IPS-15b (cell line): ENCODE measurements at regions not wholly inside any gene's neighbourhood (a gene's known extent, or its start where the extent isn't known, plus 50 kb on each side); places are given as distances from the start of the nearest gene placed in this dataset.

Experiments used
- H3K27me3 ChIP-seq: one replicate; pipeline ENCODE4 v1.6.1; 2013; ENCODE audit warnings: low read length; ENCODE audit not compliant: control insufficient read depth, insufficient read depth
- H3K36me3 ChIP-seq: one replicate; pipeline ENCODE4 v1.6.1; 2013; ENCODE audit warnings: low read length; ENCODE audit not compliant: control insufficient read depth, insufficient read depth
- H3K4me1 ChIP-seq: one replicate; pipeline ENCODE4 v1.6.1; 2013; ENCODE audit warnings: mild to moderate bottlenecking, low read length; ENCODE audit not compliant: control insufficient read depth, insufficient read depth
- H3K4me3 ChIP-seq: one replicate; pipeline ENCODE4 v1.5.1; 2013; ENCODE audit warnings: low read depth, low read length
- H3K9ac ChIP-seq: one replicate; pipeline ENCODE4 v1.6.1; 2013; ENCODE audit warnings: low read depth, mild to moderate bottlenecking, low read length
- H3K9me3 ChIP-seq: one replicate; pipeline ENCODE4 v1.6.1; 2013; ENCODE audit warnings: mild to moderate bottlenecking, low read length; ENCODE audit not compliant: control insufficient read depth, insufficient read depth

GRCh38 chr1:75668813-75669212, 55.7 kb upstream of the ACADM start:
- Histone ChIP-seq H3K27me3 (no peaks in the 10 kb centered on the region), H3K36me3 (peaks cover 3% of the 10 kb centered on the region), H3K4me1 (peaks cover 21% of the 10 kb centered on the region), H3K9me3 (no peaks in the 10 kb centered on the region), H3K4me3 (no peak overlapping the region), H3K9ac (no peak overlapping the region)

GRCh38 chr1:75671708-75672107, 52.8 kb upstream of the ACADM start:
- no peaks in the 10 kb centered on the region for H3K27me3 ChIP-seq
- H3K9me3 ChIP-seq: no peaks in the 10 kb centered on the region
- no peak overlapping the region for H3K9ac ChIP-seq
- peaks cover 3% of the 10 kb centered on the region for H3K36me3 ChIP-seq
- peaks cover 21% of the 10 kb centered on the region for H3K4me1 ChIP-seq
- H3K4me3 ChIP-seq: no peak overlapping the region

- Histone ChIP-seq H3K4me1 (peaks cover 21% of the 10 kb centered on the region), H3K9ac (no peak overlapping the region), H3K36me3 (peaks cover 3% of the 10 kb centered on the region), H3K9me3 (no peaks in the 10 kb centered on the region), H3K4me3 (no peak overlapping the region), H3K27me3 (no peaks in the 10 kb centered on the region)
Observed at GRCh38 chr1:75672108-75672507, 52.4 kb upstream of the ACADM start.

- peaks cover 3% of the 10 kb centered on the region for H3K36me3 ChIP-seq
- H3K27me3 ChIP-seq: no peaks in the 10 kb centered on the region
- H3K4me3 ChIP-seq: no peak overlapping the region
- peak overlapping the region; percentile 16 for H3K9ac ChIP-seq
- H3K9me3 ChIP-seq: no peaks in the 10 kb centered on the region
- H3K4me1 ChIP-seq: peaks cover 21% of the 10 kb centered on the region
Observed at GRCh38 chr1:75672528-75673393, 51.7 kb upstream of the ACADM start.

GRCh38 chr1:75673399-75673798, 51.1 kb upstream of the ACADM start:
- Histone ChIP-seq H3K9me3 (no peaks in the 10 kb centered on the region), H3K4me1 (peaks cover 21% of the 10 kb centered on the region), H3K9ac (no peak overlapping the region), H3K27me3 (no peaks in the 10 kb centered on the region), H3K4me3 (no peak overlapping the region), H3K36me3 (peaks cover 3% of the 10 kb centered on the region)

- no peaks in the 10 kb centered on the region for H3K27me3 ChIP-seq
Observed at GRCh38 chr1:75673885-75674284, 50.6 kb upstream of the ACADM start.

More at GRCh38 chr1:75673885-75674284, 50.6 kb upstream of the ACADM start:
- Histone ChIP-seq H3K9ac (no peak overlapping the region), H3K4me3 (no peak overlapping the region), H3K4me1 (peaks cover 21% of the 10 kb centered on the region), H3K9me3 (no peaks in the 10 kb centered on the region), H3K36me3 (peaks cover 3% of the 10 kb centered on the region)
